Fibroblast of skin of abdomen (primary cell): ENCODE measurements at regions not wholly inside any gene's neighbourhood (a gene's known extent, or its start where the extent isn't known, plus 50 kb on each side); places are given as distances from the start of the nearest gene placed in this dataset.
"Not testable (repeated sequence)": the region's sequence is repeated elsewhere in the genome, so short reads cannot be mapped to it uniquely, and the experiment has no call there.

ENCODE experiments used
- DNase-seq: peaks from one replicate; pipeline ENCODE4 v3.0.0-alpha.2; 2013

DNA sequence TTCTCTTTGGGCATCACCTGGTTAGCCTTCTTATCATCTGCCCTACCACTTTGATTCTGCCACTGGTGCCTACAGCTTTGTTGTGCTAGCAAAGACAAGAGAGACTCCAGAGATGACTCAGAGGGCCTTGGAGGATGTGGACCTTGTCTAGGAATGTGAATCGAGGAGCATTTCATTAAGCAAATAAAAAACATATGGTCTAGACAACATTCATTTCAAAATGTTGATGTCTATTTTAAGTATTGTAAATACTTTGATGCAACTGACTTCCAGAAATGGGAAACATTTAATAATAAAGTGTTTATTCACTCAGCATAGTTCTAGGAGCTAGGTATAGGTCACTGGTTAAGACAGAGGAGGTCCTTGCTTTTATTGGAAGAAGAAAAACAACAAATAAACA lies 195.5 kb downstream of the CDCA7 start:
- peak; percentile 89 for DNase-seq

DNA sequence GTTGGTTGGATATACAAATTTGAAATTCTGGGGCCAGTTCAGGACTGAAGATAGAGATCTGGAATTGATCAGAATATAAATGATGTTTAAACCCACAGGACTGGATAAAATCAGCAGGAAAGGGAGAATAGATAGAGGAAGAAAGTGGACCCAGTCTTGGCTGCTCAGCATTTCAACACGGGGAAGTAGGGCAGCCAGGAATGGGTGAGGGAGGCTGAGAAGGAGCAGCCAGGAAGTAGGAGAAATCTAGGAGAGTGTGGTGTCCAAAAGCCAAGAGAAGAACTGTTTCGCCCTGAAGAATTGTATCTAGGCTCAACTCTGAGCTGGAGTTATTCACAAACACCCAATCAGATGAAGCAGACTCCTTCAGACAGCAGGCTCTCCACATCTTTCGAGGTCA lies 197.9 kb downstream of the CDCA7 start:
- no peak for DNase-seq

DNA sequence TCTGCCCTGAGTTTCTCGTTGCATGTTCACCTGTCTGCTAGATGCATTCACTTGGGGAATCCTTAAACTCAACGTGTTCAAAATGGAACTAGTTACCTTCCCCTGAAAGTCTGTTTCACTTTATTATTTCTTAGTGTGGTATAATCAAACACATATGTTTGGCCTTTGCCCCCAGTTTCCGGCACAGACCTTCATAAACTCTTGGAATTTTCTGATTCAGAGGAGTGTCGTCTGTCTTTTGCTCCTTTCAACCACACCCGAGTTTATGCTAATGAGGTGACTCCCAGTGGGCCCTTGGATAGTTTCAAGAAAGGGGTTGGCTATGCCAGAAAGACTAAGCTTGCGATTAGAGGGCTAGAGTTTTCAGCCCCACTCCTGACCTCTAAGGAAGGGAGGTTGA lies 198.9 kb downstream of the CDCA7 start:
- peak; percentile 86 for DNase-seq

DNA sequence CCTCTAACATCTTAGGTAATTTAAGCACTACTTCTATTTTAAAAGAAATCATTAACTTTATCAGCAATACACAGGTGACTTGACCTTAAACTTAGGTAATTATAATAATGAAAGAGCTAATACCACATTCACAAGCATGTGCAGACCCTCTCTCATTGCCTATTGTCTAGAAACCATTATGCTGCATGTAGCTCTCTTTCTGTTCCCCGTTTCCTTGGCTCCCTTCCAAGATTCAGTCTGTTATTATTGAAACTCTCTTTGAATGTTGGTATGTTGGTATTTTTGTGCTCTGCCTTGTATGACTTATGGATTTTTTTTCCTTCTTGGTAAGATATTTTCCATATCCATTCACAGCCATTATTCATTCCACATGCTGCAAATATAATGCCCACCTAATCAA lies 201.2 kb downstream of the CDCA7 start:
- peak; percentile 68 for DNase-seq

DNA sequence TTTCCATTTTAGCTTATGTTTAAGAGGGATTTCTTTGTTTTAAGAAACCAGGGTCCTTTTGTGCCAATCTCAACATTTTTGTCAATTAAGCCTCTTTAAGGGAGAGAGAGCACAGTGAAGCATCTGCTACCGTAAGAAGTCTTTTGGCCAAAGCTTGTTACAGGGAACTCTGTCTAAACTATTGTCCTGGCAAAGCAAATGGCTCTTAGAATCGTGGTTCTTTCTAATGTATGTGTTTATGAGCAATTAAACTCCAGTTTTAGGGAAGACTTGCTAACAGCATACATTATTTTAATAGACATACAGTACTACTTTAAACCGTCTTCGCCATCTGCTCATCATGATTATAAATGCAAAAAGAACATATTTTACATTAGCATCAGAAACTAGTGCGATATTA lies 202.1 kb downstream of the CDCA7 start:
- DNase-seq = no peak

DNA sequence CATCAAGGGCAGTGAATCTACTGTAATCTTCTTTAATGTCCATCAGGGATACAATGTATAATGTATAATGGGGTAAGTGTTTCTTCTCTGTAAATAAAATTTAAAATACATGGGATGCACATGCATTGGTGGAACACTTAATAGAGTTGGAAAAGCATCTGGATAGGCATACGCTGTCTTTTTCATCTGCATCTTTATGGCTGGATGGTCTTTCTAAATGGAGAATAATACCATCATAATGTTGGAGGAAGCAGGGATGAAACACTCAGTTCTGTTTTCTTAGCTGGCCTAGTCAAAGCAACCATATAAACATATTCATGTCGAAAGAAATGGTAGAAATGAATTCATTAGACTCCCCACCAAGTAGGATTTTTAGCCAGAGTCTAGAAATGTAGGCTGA lies 202.8 kb downstream of the CDCA7 start:
- DNase-seq = no peak

DNA sequence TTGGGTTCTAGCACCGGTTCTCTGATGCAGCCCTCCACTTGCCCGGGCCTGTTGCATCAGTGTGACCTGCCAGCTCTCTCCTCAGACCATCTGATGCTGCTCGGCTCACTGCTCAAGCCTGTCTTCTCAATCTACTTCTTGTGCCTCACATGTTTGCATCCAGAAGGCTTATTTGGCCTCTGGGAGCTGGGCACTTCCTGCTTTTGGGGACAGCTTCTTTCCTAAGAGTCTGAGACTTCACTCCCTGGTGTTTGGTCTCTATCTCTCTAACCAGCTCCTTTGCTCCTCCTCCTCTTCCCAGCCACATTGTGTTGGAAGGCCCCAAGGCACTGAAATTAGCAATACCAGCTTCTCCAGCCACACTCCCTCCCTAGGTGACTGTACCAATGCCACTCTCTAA lies 212.8 kb downstream of the CDCA7 start:
- DNase-seq = no peak

DNA sequence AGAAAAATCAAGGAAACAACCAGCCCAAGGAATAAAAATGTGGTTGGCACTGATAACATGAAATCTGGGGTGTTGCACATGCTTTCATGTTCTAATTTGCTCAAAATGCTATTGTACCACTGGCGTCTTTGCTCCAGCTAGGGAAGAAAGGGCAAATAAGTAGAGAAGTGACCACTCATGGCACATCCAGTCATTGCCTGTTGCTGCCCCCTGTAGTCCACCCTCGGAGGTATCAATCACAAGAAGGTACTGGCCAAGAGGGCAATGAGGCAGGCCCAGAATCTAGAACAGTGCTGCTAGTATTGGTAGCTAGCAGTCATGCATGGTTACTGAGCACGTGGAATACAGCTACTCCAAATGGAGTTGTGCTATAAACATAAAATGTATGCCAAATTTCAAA lies 213.4 kb downstream of the CDCA7 start:
- no peak for DNase-seq

DNA sequence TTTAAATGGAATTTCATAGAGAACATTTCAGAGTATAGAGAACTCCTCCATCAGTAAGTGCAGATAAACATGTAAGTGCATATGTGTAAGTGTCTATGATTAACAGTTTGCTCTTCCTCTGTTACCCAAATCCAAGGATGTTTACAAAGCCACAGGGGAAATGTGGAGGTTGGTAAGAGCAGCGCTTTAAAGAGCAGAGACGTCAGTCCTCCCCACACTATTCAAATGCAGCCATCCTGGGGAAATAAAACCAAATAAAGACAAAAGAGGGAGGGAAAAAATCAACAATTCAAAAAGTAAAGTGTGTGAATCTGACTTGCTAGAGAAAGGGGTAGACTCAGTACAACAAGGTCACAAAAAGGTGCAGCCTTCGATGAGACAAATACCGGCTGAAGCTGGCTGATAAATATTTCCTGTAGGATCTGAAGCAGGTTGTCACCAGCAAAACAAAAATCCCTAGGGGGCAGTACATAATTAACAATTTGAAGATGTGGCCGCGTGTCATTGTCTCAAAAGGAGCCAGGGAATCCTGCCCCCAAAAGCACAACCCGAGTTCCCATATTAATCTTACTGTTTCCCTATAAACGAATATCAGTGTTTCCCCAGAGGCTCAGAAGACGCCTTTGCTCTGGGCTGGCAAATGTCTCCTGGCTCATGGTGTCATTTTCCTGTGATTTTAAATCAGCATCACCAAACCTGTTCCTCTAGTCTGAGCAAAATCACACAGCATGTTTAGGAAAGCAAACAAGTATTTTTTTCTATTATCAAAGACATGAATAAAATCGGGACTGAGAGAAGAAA lies 216.5 kb downstream of the CDCA7 start:
- peak; percentile 58 for DNase-seq

DNA sequence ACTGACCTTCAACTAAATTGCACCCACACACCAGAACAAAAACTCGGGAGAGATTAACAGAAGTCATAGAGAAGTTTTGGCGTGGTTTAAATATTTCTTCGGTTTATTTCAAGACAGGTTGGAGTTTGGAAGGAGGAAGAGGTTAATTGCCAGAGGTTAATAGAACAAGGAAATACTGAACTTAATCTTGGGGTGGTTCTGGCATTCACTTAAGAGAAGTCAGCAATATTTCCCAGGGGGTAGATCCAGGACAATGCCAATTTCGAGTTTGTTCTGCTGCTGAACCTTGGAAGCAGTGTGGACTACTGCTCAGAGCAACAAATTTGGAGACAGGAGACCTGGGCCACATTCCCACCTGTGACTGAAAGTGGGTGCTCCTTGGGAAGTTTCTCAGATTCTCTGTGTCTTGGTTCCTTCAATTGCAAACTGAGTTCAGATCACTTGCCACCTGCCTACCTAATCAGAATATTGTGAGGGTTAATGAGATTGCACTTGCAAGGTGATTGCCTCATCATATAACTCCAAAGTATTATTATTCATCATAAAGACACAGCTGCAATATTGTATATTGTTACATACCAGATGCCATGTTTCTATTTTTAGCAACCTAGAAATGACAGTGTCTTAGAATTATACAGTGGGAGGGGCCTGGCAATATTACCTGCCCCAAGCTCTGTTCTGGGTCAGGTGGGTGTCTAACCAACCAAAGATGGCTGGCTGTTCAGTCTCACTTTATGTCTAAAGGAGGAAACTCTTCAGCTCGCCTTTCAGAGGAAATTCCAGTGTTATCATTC lies 217.4 kb downstream of the CDCA7 start:
- no peak for DNase-seq

DNA sequence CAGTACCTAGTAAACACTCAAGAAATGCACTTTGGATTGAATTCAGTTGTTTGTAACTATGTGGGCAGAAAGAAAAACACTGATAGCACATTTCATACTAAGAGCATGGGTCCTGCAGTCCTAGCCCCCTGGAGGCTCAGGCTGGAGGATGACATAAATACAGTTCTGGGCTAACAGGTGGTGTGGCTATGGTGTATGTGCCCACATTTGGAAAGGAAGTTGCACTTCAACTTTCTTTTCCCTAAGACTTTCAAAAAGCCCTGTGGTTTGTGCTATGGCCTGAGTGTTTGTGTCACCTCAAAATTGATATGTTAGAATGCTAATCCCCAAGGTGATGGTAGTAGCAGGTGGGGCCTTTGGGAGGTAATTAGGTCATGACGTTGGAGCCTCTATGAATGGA lies 218.2 kb downstream of the CDCA7 start:
- no peak for DNase-seq

DNA sequence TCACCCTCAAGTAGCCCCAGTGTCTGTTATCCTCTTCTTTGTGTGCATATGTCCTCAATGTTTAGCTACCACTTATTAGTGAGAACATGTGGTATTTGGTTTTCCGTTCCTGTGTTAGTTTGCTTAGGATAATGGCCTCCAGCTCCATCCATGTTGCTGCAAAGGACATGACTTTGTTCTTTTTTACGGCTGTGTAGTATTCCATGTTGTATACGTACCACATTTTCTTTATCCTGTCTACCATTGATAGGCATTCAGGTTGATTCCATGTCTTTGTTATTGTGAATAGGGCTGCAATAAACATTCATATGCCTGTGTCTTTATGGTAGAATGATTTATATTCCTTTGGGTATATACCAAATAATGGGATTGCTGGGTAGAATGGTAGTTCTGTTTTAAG lies 219.1 kb downstream of the CDCA7 start:
- DNase-seq = not testable (repeated sequence)

DNA sequence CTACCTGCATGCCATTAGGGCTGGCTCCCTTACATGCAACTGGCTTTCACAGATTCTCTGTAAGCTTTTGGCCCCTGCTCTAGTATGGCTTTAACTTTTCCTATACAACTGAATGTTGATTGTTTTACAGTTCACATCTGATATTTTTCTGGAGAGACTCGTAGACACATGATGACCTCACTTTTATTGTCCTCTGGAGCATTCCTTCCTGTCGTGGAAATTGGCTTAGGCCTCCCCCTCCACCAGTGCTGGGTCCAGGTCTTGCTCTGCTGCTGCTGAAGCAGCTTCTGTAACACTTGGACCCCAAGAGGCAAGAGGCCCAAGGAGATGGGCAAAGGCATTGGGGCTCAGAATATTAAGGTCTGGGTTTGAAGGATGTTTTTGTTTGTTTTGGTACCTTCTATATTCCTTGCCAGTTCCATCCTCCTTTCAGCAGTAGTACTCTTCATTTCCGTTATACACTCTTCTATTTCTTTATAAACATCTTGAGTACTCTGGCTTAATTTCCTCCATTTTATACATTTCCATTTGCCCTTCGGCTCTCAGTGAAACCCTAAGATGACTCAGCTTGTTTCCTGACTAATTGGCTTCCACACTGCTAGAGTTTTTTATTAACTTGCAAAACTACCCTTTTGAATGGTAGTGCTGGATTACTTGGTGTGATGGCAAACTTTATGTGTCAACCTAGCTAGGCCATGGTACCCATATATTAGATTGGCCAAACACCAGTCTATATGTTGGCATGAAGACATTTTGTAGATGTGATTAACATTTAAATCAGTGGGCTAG lies 219.8 kb downstream of the CDCA7 start:
- DNase-seq = no peak

DNA sequence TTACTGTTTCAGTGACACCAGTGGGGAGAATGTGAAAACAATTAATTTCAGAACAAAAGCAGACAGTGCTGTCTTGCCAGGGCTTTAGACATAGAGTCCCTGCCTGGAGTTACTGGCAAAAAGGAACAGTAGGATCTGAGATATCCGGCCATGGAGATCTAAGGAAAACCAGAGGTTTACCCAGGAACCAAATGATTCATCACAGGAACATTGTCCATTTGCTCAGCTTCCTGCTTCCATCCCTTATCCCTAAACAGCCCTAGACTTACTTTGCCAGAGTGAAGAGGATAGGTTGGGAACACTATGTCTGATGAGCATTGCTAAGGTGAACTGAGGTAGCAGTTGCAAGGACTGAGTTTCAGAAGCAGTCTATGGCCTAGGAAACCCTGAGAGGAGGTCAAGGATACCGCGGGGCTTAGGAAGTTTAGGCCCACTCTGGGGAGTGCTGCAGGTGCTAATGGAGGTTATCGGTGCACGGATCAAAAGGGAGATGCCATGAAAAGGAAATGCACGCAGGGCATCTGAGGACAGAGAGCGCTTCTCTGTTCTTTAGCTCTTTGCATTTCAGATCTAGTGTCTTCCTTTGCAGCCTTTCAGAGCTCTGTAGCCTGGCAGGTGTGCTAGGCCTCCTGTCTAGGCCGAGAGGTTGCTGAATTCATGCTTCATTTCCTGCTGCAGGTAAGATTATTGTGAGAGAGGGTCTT lies 223.9 kb downstream of the CDCA7 start:
- no peak for DNase-seq

DNA sequence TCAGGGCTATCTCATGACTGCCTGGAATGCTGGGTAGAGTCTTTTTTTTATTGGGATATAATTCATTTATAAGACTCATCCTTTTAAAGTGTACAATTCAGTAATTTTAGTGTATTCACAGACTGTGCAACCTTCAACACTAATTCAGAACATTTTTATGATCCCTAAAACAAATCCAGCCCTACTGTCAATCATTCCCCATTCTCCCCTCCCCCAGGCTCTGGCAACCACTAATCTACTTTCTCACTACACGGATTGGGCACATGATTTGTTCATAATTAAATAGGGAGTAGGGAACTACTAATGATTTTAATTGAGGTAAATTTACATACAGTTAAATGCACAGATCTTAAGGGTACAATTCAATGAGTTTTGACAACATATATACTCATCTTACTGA lies 225.7 kb downstream of the CDCA7 start:
- no peak for DNase-seq

DNA sequence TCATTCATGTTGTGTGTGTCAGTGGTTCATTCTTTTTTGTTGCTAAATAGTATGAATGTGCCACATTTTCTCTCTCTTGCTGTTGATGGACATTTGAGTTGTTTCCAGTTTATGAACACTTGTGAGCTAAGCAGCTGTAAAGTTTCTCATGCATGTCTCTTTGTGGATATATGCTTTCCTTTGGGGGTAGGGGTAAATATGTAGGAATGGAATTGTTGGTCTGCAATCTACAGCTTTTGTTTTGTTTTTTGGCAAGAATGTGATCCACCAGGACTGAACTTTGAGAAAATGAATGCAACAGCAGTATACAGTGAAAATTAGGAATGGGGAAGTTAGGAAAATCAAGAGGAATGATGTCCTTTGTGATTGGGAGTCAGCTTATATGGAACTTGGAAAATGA lies 226.3 kb downstream of the CDCA7 start:
- peak; percentile 40 for DNase-seq

DNA sequence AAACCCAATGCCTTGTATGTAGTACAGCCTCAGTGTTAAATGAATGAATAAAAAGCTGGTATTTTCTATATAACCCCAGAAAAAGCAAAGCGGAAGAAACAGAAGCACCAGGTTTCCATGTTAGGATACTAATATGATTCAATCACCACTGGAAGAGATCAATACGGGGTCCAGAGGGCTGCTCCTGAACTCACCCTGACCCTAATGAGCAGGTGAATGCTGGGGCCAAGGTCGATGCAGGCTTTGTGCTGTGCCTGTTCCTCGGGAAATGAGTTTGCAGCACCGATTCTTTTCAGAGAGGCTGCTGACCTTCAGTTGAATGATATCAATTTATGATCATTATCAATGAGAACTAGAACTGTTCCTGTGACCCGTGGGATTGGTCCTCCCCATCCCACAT lies 228.5 kb downstream of the CDCA7 start:
- DNase-seq = no peak

DNA sequence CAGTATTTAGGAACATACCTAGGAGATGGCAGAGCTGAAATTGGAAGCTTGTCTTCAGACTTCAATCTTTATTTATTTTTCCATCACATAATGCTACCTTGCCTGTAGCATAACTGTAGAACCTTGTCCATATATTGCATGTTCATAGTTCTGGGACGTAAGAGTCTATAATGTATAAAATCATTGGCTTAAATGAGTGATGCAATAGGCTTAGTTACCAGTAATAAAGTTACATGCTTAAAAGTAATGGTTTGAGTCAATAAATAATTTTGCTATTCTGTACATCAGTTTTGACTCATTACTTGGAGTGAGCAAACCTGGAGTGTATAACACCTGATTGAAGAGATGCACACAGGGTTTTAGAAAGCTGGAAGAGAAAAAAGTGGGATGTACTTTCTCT lies 229.3 kb downstream of the CDCA7 start:
- no peak for DNase-seq

DNA sequence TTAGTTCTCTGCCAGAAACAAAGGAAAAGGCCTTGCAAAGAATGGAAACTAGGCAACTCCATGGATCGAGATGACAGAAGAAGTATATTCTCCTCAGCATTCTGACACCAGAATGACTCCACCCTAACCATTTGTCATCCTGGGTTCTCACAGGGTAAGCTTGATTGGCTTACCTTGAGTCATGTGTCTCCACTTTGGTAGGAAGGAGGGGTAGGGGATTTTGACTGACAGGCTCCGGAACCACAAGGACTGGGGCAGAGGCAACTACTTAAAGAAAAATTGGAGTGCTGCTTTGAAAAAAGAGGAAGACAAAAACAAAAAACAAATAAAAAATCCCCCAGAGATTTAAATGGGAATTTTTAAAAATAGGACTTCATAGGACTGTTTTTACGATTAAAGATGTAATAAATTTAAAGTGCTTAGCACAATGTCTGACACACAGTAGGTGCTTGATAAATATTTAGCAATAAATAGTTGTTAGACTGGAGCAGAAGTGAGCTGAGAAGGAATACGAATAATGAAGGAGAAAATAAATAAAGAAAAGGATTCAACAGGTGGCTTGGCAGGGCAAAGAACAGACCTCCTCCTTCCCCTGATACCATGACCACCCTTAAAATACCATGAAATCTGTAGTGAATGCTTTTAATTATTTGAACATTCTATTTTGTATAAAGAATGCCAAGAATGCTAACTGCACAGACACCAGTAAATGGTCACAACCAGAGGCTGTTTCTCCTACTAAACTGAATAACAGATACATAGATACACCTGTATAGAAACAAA lies 230.2 kb downstream of the CDCA7 start:
- no peak for DNase-seq

DNA sequence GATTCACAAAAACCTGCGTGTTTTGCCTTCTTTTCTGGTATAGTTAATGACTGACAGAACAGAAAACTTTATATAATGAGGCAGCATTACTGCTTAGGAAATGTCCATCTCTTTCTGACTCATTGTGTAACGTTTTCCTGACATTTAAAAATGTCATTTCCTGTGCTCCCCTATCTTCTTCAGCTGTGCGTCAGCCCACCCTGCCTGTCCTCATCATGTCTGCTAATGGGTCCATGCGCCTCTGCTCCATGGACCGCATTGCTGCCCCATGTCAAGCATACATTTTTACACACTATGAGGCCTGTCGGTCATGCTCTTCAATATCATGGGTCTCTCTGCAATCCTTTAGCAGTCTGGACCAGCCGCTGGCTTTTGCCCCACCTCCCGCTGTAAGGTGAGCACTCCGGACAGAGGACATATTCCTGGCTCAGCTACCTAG lies 234.3 kb downstream of the CDCA7 start:
- no peak for DNase-seq

DNA sequence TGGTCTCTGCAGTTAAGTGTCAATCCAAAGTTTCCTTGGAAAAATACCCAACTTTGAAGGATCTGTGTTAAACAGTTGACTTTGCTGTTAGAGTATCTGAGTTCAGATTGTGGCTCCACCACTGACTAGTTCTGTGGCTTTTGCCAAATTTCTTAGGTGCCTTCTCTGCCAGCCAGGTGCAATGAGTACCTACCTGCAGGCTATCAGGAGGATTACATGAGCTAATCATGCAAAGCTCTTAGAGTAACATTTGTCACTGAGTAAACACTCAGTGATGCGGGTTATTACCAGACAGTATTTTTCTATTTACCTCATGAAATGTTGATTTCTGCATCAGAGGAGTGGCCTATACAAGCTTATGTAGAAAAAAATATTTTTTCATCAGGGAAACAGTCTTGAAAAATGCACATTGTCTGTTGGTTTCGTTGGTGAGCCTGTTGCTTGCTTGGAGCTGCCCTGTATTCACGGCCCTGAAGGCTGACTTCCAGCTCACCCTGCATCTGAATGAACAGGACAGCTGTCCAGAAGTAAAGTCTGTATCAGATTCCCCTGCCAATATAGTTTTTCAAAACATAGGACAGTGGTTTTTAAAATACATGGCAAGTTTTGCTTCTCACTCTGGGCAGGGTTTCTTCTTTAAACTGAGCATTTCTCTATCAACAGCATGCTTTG lies 235.1 kb downstream of the CDCA7 start:
- no peak for DNase-seq
